ENCODE measurements at regions not wholly inside any gene's neighbourhood (a gene's known extent, or its start where the extent isn't known, plus 50 kb on each side); places are given as distances from the start of the nearest gene placed in this dataset.
"Not testable (repeated sequence)": the region's sequence is repeated elsewhere in the genome, so short reads cannot be mapped to it uniquely, and the experiment has no call there.

GRCh38 chr16:33027941-33028340 is 166.1 kb upstream of the TP53TG3C start:
- H4K20me1 ChIP-seq (replicated peaks in 1 of 2; ENCODE audit: control insufficient read depth in 1 of 2, insufficient read depth in 2 of 2, low read length in 2 of 2); H2AK5ac ChIP-seq (ENCODE audit: low read depth, low read length); H2BK120ac ChIP-seq (replicated peaks; ENCODE audit: low read depth, low read length); H3K79me2 ChIP-seq (ENCODE audit: control insufficient read depth in 1 of 2, insufficient read depth in 2 of 2, low read length in 2 of 2); H2BK20ac ChIP-seq (ENCODE audit: low read length); H2AFZ ChIP-seq (ENCODE audit: low read length); H3K4me1 ChIP-seq (replicated peaks in 1 of 4; ENCODE audit: control insufficient read depth in 3 of 4, insufficient read depth in 4 of 4, low read length in 3 of 4); H3K36me3 ChIP-seq (ENCODE audit: control insufficient read depth in 2 of 4, insufficient read depth in 4 of 4, low read length in 3 of 4); H2BK15ac ChIP-seq (ENCODE audit: low read length); CTCF ChIA-PET (ENCODE audit: partially characterized antibody); H3K18ac ChIP-seq (ENCODE audit: extremely low read depth, low read length); H3K4me3 ChIP-seq (ENCODE audit: extremely low read depth in 1 of 4, insufficient read depth in 2 of 4, low read depth in 3 of 4, low read length in 4 of 4); H3K4ac ChIP-seq (replicated peaks; ENCODE audit: insufficient read length, low read depth, low read length); H3K27me3 ChIP-seq (replicated peaks in 1 of 4; ENCODE audit: control insufficient read depth in 3 of 4, extremely low read depth in 1 of 4, insufficient read depth in 3 of 4, low read length in 3 of 4); POLR2A ChIA-PET (ENCODE audit: partially characterized antibody); H3K27ac ChIP-seq (ENCODE audit: low read depth, low read length); H3K9ac ChIP-seq (replicated peaks in 1 of 4; ENCODE audit: extremely low read depth in 1 of 4, low read depth in 3 of 4, low read length in 3 of 4); H2BK5ac ChIP-seq (ENCODE audit: low read depth, low read length); H4K5ac ChIP-seq (ENCODE audit: insufficient read length, low read depth, low read length); H4K91ac ChIP-seq (replicated peaks; ENCODE audit: insufficient read length, low read length); H3K14ac ChIP-seq (ENCODE audit: insufficient read length); DNase-seq (ENCODE audit: low read depth in 1 of 2, low spot score in 2 of 2); H4K8ac ChIP-seq (ENCODE audit: extremely low read depth, insufficient read depth, low read length); H3K23ac ChIP-seq (ENCODE audit: insufficient read length); H2BK12ac ChIP-seq (ENCODE audit: low read depth, low read length); FAIRE-seq; H3K79me1 ChIP-seq (ENCODE audit: low read depth, low read length); H3K56ac ChIP-seq (replicated peaks; ENCODE audit: insufficient read length, low read depth, low read length); H3K23me2 ChIP-seq (ENCODE audit: low read depth, low read length); H3K4me2 ChIP-seq (ENCODE audit: insufficient read depth in 1 of 2, low read depth in 2 of 2, low read length in 2 of 2): not testable (repeated sequence)
- H3K9me3 ChIP-seq (ENCODE audit: insufficient read depth in 2 of 2, low read depth in 1 of 2, low read length in 1 of 2) = peaks cover 0 to 14% of the 10 kb centered on the region in 2 experiments; a peak in 1 of 4 replicates
- no CpG with 5 or more reads among the region's 49 CpGs for WGBS, 2 experiments (ENCODE audit: extremely low coverage in 1 of 2, insufficient coverage in 1 of 2, insufficient read length in 1 of 2, insufficient replicate concordance in 2 of 2, low coverage in 1 of 2, low lambda C conversion rate in 2 of 2, missing lambda C conversion rate in 1 of 2)

GRCh38 chr16:33028707-33029390 is 165.2 kb upstream of the TP53TG3C start:
- H4K20me1 ChIP-seq (replicated peaks in 1 of 2; ENCODE audit: control insufficient read depth in 1 of 2, insufficient read depth in 2 of 2, low read length in 2 of 2); H2BK120ac ChIP-seq (replicated peaks; ENCODE audit: low read depth, low read length); H2BK20ac ChIP-seq (ENCODE audit: low read length); CTCF ChIA-PET (ENCODE audit: partially characterized antibody); H4K8ac ChIP-seq (ENCODE audit: extremely low read depth, insufficient read depth, low read length); POLR2A ChIA-PET (ENCODE audit: partially characterized antibody); H3K36me3 ChIP-seq (ENCODE audit: control insufficient read depth in 2 of 4, insufficient read depth in 4 of 4, low read length in 3 of 4); H3K18ac ChIP-seq (ENCODE audit: extremely low read depth, low read length); H4K91ac ChIP-seq (replicated peaks; ENCODE audit: insufficient read length, low read length); H2BK12ac ChIP-seq (ENCODE audit: low read depth, low read length); H3K27ac ChIP-seq (ENCODE audit: low read depth, low read length); H2BK15ac ChIP-seq (ENCODE audit: low read length); H3K27me3 ChIP-seq (replicated peaks in 1 of 4; ENCODE audit: control insufficient read depth in 3 of 4, extremely low read depth in 1 of 4, insufficient read depth in 3 of 4, low read length in 3 of 4); H3K23me2 ChIP-seq (ENCODE audit: low read depth, low read length); H4K5ac ChIP-seq (ENCODE audit: insufficient read length, low read depth, low read length); H3K79me1 ChIP-seq (ENCODE audit: low read depth, low read length); H3K79me2 ChIP-seq (ENCODE audit: control insufficient read depth in 1 of 2, insufficient read depth in 2 of 2, low read length in 2 of 2); H2AFZ ChIP-seq (ENCODE audit: low read length); H3K56ac ChIP-seq (replicated peaks; ENCODE audit: insufficient read length, low read depth, low read length); H3K4me1 ChIP-seq (replicated peaks in 1 of 4; ENCODE audit: control insufficient read depth in 3 of 4, insufficient read depth in 4 of 4, low read length in 3 of 4); H2BK5ac ChIP-seq (ENCODE audit: low read depth, low read length); H3K4me3 ChIP-seq (ENCODE audit: extremely low read depth in 1 of 4, insufficient read depth in 2 of 4, low read depth in 3 of 4, low read length in 4 of 4); FAIRE-seq; H3K23ac ChIP-seq (ENCODE audit: insufficient read length); H3K4me2 ChIP-seq (ENCODE audit: insufficient read depth in 1 of 2, low read depth in 2 of 2, low read length in 2 of 2); H3K14ac ChIP-seq (ENCODE audit: insufficient read length); DNase-seq (ENCODE audit: low read depth in 1 of 2, low spot score in 2 of 2); H3K4ac ChIP-seq (replicated peaks; ENCODE audit: insufficient read length, low read depth, low read length); H2AK5ac ChIP-seq (ENCODE audit: low read depth, low read length); H3K9ac ChIP-seq (replicated peaks in 1 of 4; ENCODE audit: extremely low read depth in 1 of 4, low read depth in 3 of 4, low read length in 3 of 4): not testable (repeated sequence)
- 89% methylated on average over 43 of the region's 69 CpGs; no CpG with 5 or more reads in 1 of the 2 experiments for WGBS, 2 experiments (ENCODE audit: extremely low coverage in 1 of 2, insufficient coverage in 1 of 2, insufficient read length in 1 of 2, insufficient replicate concordance in 2 of 2, low coverage in 1 of 2, low lambda C conversion rate in 2 of 2, missing lambda C conversion rate in 1 of 2)
- peaks cover 0 to 14% of the 10 kb centered on the region in 2 experiments; a peak in 1 of 4 replicates for H3K9me3 ChIP-seq (ENCODE audit: insufficient read depth in 2 of 2, low read depth in 1 of 2, low read length in 1 of 2)
